ENCODE measurements at regions not wholly inside any gene's neighbourhood (a gene's known extent, or its start where the extent isn't known, plus 50 kb on each side); places are given as distances from the start of the nearest gene placed in this dataset.

- TF ChIP-seq CTCF (IDR thresholded peaks at IDR 0.05) (no peak), EZH2 (IDR thresholded peaks at IDR 0.05; ENCODE audit: borderline replicate concordance, insufficient read depth, low read depth, low read length, poor library complexity, severe bottlenecking) (no peak)
Observed at GRCh38 chr10:33056828-33057596, 99.0 kb upstream of the ITGB1 start.

Measured in B cell (primary cell).